SK-N-SH (cell line): ENCODE measurements at regions not wholly inside any gene's neighbourhood (a gene's known extent, or its start where the extent isn't known, plus 50 kb on each side); places are given as distances from the start of the nearest gene placed in this dataset.

Experiments used
- CTCF ChIA-PET: fragments of 300-600, 350-600 bp; formaldehyde crosslinking; extraction: SDS; loops from one replicate; lab custom pipeline; 2021; lab: Yijun Ruan, JAX
- POLR2A ChIA-PET: fragments of 350-600 bp; sonication (Branson Sonifier 250); formaldehyde crosslinking; extraction: SDS; loops from one replicate; lab custom pipeline; 2020; ENCODE audit warnings: antibody characterized with exemption, inconsistent platforms; lab: Yijun Ruan, JAX
- DNase-seq: peaks from one replicate; pipeline ENCODE4 v3.0.0; 2012
- H2AFZ ChIP-seq: fragments of 200-600 bp; sonication (generic); 2 replicates; pipeline ENCODE4 v1.8.1; 2016; ENCODE audit warnings: antibody characterized with exemption, mild to moderate bottlenecking, low read depth
- H3F3A ChIP-seq: fragments of 200-600 bp; sonication (generic); replicated peaks from 2 replicates; pipeline ENCODE3; 2016; ENCODE audit warnings: antibody characterized with exemption, mild to moderate bottlenecking; ENCODE audit not compliant: insufficient read depth
- H3K27ac ChIP-seq, 2 experiments: fragments of 200-500 bp in 1 of 2; fragments of 200-600 bp in 1 of 2; sonication (Bioruptor generic) in 1 of 2; sonication (generic), shearing (Covaris generic) in 1 of 2; 2 replicates each; pipeline versions ENCODE4 v1.5.1 to v1.6.1; 2014 to 2016; ENCODE audit warnings: low read depth in 2 of 2, inconsistent platforms in 1 of 2, low read length in 1 of 2, mild to moderate bottlenecking in 1 of 2, mixed read lengths in 1 of 2
- H3K27me3 ChIP-seq: fragments of 200-600 bp; sonication (generic), shearing (Covaris generic); 2 replicates; pipeline ENCODE4 v1.6.1; 2016; ENCODE audit warnings: mixed run types; ENCODE audit not compliant: insufficient read depth
- H3K36me3 ChIP-seq, 2 experiments: fragments of 200-500 bp in 1 of 2; fragments of 200-600 bp in 1 of 2; sonication (Bioruptor generic) in 1 of 2; sonication (generic) in 1 of 2; replicated peaks in 1 of 2; 2 replicates each; pipeline versions ENCODE3 to v1.5.1; 2014 to 2016; ENCODE audit warnings: low read length in 1 of 2, mild to moderate bottlenecking in 1 of 2; ENCODE audit not compliant: insufficient read depth in 2 of 2, control insufficient read depth in 1 of 2
- H3K4me1 ChIP-seq, 2 experiments: fragments of 200-500 bp in 1 of 2; fragments of 200-600 bp in 1 of 2; sonication (Bioruptor generic) in 1 of 2; sonication (generic), shearing (Covaris generic) in 1 of 2; 2 replicates each; pipeline versions ENCODE4 v1.5.1 to v1.6.1; 2014 to 2016; ENCODE audit warnings: low read depth in 1 of 2, low read length in 1 of 2, mixed run types in 1 of 2; ENCODE audit not compliant: insufficient read depth in 2 of 2, control insufficient read depth in 1 of 2
- H3K4me2 ChIP-seq: fragments of 200-600 bp; sonication (generic), shearing (Covaris generic); 2 replicates; pipeline ENCODE4 v1.6.1; 2017; ENCODE audit warnings: mixed run types
- H3K4me3 ChIP-seq, 2 experiments: fragments of 200-500 bp in 1 of 2; fragments of 200-600 bp in 1 of 2; sonication (Bioruptor generic) in 1 of 2; sonication (generic), shearing (Covaris generic) in 1 of 2; 2 replicates each; pipeline versions ENCODE4 v1.5.1 to v1.8.1; 2014 to 2016; ENCODE audit warnings: low read depth in 2 of 2, inconsistent platforms in 1 of 2, low read length in 1 of 2, mild to moderate bottlenecking in 1 of 2, mixed read lengths in 1 of 2, moderate library complexity in 1 of 2
- H3K79me2 ChIP-seq: fragments of 200-600 bp; sonication (generic); 2 replicates; pipeline ENCODE4 v1.8.1; 2017; ENCODE audit warnings: mild to moderate bottlenecking; ENCODE audit not compliant: insufficient read depth
- H3K9ac ChIP-seq: fragments of 200-600 bp; sonication (generic); 2 replicates; pipeline ENCODE4 v1.6.1; 2017; ENCODE audit warnings: mixed run types
- H3K9me2 ChIP-seq: fragments of 200-600 bp; sonication (generic); 2 replicates; pipeline ENCODE4 v1.6.1; 2017; ENCODE audit warnings: mixed run types
- H3K9me3 ChIP-seq: fragments of 200-600 bp; sonication (generic); 2 replicates; pipeline ENCODE4 v1.6.1; 2017; ENCODE audit warnings: mixed run types, mild to moderate bottlenecking, moderate library complexity
- H4K20me1 ChIP-seq: fragments of 200-600 bp; sonication (generic); 2 replicates; pipeline ENCODE4 v1.6.1; 2017; ENCODE audit warnings: mild to moderate bottlenecking, mixed run types; ENCODE audit not compliant: insufficient read depth
- ELF1 ChIP-seq: IDR thresholded peaks from 2 replicates; pipeline ENCODE4 v1.4.0; 2012
- EZH2phosphoT487 ChIP-seq: fragments of 200-600 bp; sonication (generic); IDR thresholded peaks from 2 replicates; pipeline ENCODE4 v1.6.1; 2017; ENCODE audit warnings: low read depth, mixed run types, mild to moderate bottlenecking, antibody characterized with exemption, moderate library complexity, borderline replicate concordance
- FOSL2 ChIP-seq: IDR thresholded peaks from 2 replicates; pipeline ENCODE4 v1.4.0; 2012; ENCODE audit warnings: low read depth, mild to moderate bottlenecking, moderate library complexity, borderline replicate concordance
- IRF3 ChIP-seq: fragments of 150-350 bp; IDR thresholded peaks from 2 replicates; pipeline ENCODE4 v1.6.1; 2016; ENCODE audit warnings: mild to moderate bottlenecking, low read depth, low read length
- JUND ChIP-seq: IDR thresholded peaks from 2 replicates; pipeline ENCODE4 v1.4.0; 2012
- NRF1 ChIP-seq: IDR thresholded peaks from 2 replicates; pipeline ENCODE4 v1.6.1; 2012; ENCODE audit warnings: low read depth, mild to moderate bottlenecking, low read length
- RFX5 ChIP-seq: IDR thresholded peaks from 2 replicates; pipeline ENCODE4 v1.6.1; 2012; ENCODE audit warnings: mild to moderate bottlenecking, improper control_type of control experiment, low read length
- SMC3 ChIP-seq: IDR thresholded peaks from 2 replicates; pipeline ENCODE4 v1.6.1; 2012; ENCODE audit warnings: low read depth, low read length, improper control_type of control experiment
- TCF12 ChIP-seq: IDR thresholded peaks from 2 replicates; pipeline ENCODE4 v1.4.0; 2012
- USF2 ChIP-seq: fragments of 150-350 bp; IDR thresholded peaks from 2 replicates; pipeline ENCODE4 v1.6.1; 2017; ENCODE audit warnings: antibody characterized with exemption, low read length, low read depth, borderline replicate concordance
- WGBS: methylation state at CpG from one replicate; pipeline ENCODE4 v1.1.6; 2017; ENCODE audit warnings: low lambda C conversion rate; 5-methylcytosine and 5-hydroxymethylcytosine counted together
- TF ChIP-seq, protein P1 (sequence below): IDR thresholded peaks from 2 replicates; pipeline ENCODE4 v1.4.0; 2012; ENCODE audit warnings: low read depth, borderline replicate concordance
- TF ChIP-seq, protein P2 (sequence below): IDR thresholded peaks from 2 replicates; pipeline ENCODE4 v1.4.0; 2012; ENCODE audit warnings: low read depth, borderline replicate concordance

GRCh38 chr10:32159264-32159663 lies 103.0 kb upstream of the KIF5B start (continued):
- TF ChIP-seq USF2, result no peak
- TF ChIP-seq, protein P1, sequence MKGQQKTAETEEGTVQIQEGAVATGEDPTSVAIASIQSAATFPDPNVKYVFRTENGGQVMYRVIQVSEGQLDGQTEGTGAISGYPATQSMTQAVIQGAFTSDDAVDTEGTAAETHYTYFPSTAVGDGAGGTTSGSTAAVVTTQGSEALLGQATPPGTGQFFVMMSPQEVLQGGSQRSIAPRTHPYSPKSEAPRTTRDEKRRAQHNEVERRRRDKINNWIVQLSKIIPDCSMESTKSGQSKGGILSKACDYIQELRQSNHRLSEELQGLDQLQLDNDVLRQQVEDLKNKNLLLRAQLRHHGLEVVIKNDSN, result no peak
- TF ChIP-seq, all 33 proteins: peak for 0

DNA sequence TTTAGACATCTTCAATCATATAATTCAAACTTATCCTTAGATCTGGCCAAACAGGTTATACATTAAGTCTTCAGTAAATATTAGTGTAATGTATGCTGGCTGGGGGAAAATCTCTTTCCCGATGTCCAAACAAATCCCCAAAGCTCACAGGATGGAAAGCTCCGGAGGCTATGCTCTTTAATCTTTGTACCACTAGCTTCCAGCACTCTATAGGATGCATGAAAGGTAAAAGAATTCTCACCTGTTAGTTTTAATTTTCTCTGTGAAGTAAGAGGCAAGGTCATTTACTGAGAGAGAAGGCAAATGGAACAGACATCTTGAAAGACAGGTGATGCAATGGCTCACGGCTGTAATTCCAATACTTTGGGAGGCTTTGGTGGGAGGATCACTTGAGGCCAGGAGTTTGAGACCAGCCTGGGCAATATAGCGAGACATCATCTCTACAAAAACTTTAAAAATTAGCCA lies 99.8 kb upstream of the KIF5B start:
- H4K20me1 ChIP-seq, result no peaks in the 10 kb centered on the region
- H3K79me2 ChIP-seq, result no peaks in the 10 kb centered on the region
- TF ChIP-seq EZH2phosphoT487, result no peak
- TF ChIP-seq, protein P2, sequence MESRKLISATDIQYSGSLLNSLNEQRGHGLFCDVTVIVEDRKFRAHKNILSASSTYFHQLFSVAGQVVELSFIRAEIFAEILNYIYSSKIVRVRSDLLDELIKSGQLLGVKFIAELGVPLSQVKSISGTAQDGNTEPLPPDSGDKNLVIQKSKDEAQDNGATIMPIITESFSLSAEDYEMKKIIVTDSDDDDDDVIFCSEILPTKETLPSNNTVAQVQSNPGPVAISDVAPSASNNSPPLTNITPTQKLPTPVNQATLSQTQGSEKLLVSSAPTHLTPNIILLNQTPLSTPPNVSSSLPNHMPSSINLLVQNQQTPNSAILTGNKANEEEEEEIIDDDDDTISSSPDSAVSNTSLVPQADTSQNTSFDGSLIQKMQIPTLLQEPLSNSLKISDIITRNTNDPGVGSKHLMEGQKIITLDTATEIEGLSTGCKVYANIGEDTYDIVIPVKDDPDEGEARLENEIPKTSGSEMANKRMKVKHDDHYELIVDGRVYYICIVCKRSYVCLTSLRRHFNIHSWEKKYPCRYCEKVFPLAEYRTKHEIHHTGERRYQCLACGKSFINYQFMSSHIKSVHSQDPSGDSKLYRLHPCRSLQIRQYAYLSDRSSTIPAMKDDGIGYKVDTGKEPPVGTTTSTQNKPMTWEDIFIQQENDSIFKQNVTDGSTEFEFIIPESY, result no peak
- no peak for TF ChIP-seq SMC3
- no peak for TF ChIP-seq RFX5
- no peak for TF ChIP-seq NRF1
- no peak for TF ChIP-seq JUND
- TF ChIP-seq ELF1, result no peak
- no peak for TF ChIP-seq FOSL2
- no peak for TF ChIP-seq IRF3
- no peak for TF ChIP-seq TCF12
- POLR2A ChIA-PET, result no interaction called here
- H3F3A ChIP-seq, result peaks cover 4% of the 10 kb centered on the region
- no peaks in the 10 kb centered on the region for H3K36me3 ChIP-seq
- no peaks in the 10 kb centered on the region for H3K4me1 ChIP-seq
- no peak overlapping the region; a peak in 1 of 4 replicates for H3K27ac ChIP-seq
- no peaks in the 10 kb centered on the region for H3K9me2 ChIP-seq
- 37% methylated on average over 4 of the region's 4 CpGs for WGBS
- CTCF ChIA-PET, result no interaction called here
- H3K9ac ChIP-seq, result no peak overlapping the region
- H3K9me3 ChIP-seq, result peaks cover 6% of the 10 kb centered on the region; the same call in 1 of the 2 replicates
- H2AFZ ChIP-seq, result no peak overlapping the region
- H3K27me3 ChIP-seq, result no peaks in the 10 kb centered on the region
- no peak overlapping the region for H3K4me3 ChIP-seq
- H3K4me2 ChIP-seq, result no peak overlapping the region
- DNase-seq, result no peak
